Coronary artery (tissue), 2 donors: ENCODE measurements at regions not wholly inside any gene's neighbourhood (a gene's known extent, or its start where the extent isn't known, plus 50 kb on each side); places are given as distances from the start of the nearest gene placed in this dataset.

ENCODE experiments used
- DNase-seq: peaks from one replicate; pipeline ENCODE4 v3.0.0-alpha.2; 2017; ENCODE audit warnings: low spot score
- H3K27ac ChIP-seq, 2 donors: fragments of 200-600 bp; sonication (generic); one replicate each; pipeline ENCODE4 v1.5.1; 2016 to 2019
- H3K4me3 ChIP-seq: fragments of 200-600 bp; sonication (generic); 2 replicates; pipeline ENCODE4 v1.5.1; 2016; ENCODE audit warnings: mild to moderate bottlenecking, moderate library complexity
- CTCF ChIP-seq: fragments of 200-600 bp; sonication (generic); IDR thresholded peaks from one replicate; pipeline ENCODE4 v1.5.1; 2019; ENCODE audit warnings: antibody characterized with exemption

DNA sequence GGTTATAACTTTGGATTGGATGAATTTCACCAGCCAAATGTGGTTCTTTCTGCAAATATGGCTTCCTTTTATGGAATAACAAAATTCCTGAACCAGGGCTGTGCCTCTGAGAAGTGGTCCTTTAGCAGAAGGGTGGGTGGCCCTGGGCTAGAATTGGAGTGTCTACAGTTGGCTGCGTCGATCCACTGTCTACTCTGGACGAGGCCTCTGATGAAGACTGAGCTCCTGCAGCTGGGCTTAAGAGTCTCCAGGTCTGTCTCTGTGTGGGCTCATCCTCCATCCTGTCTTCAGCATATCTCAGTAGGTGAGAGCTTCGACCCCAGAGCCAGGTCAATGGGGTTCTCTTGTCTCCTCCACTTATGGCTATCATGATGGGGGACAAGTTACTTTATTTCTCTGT is 166.3 kb upstream of the PMEPA1 start:
- DNase-seq = no peak
- Histone ChIP-seq H3K27ac (no peak overlapping the region), H3K4me3 (no peak overlapping the region)
- TF ChIP-seq CTCF = no peak

DNA sequence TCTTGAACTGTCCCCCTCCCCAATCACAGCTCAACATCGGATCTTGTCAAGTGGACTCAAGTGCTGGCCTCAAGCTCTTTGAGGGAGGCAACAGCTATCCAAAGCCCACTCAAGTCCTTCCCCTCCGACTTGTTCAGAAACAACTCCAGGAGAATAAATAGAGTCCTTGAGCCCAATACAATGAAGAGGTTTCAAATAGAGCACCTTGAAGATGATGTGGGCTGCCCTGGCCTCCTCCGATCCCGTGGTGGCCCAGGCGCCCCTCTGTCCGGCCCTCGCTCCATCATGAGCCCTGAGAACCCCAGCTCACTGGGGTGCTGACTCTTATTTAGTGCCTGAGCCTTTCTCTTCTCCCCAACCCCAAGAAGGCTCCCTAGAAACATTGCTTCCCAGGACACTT is 164.3 kb upstream of the PMEPA1 start:
- no peak for TF ChIP-seq CTCF
- Histone ChIP-seq H3K4me3 (no peak overlapping the region), H3K27ac (no peak overlapping the region)
- no peak for DNase-seq

DNA sequence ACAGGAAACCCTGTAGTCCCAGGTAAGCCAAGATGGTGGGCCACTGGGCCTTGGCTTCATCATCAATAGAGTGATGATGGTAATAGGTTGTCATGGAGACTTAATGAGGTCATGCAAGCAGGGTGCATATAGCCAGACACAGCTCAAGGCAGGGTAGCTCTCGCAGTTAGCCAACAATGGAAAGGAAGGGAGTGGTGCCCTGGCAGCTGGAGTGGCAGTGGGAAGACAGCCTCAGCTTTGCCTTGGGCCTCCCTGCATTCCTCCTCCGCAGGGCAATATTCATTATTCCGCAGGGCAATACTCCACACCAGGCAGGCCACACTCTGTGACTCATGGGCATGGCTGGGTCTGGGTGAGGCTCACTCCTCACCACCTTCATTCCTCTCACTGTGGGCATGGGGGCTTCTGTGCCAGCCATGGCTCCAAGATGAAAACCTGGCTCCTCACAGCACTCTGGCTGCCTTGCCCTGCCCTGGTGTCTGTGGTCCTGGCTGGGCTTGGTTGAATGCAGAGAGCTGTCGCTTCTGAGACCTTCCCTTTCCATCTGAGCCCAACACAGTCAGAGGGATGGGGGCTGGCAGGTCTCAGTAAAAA is 163.1 kb upstream of the PMEPA1 start:
- no peak for DNase-seq
- no peak overlapping the region for H3K27ac ChIP-seq
- TF ChIP-seq CTCF = no peak
- H3K4me3 ChIP-seq = no peak overlapping the region

DNA sequence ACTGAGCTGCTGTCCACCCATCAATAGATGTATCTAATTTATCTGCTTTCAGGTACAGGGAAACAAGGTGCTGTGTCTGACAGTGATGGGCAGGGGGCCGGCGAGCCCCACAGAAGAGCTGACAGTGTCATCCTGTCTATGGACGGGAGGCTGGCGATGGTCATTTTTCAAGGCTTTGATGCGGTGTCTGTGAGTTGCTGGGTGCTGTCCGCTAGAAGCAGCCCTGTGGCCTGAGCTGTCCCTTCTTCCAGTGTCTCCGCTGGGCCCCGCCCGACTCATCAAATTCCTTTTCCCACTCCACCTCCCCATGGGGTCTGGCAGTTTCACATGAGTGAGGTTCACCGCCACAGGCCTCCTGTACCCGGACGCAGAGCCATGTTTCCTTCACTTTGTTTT is 161.4 kb upstream of the PMEPA1 start:
- no peak for TF ChIP-seq CTCF
- Histone ChIP-seq H3K27ac (no peak overlapping the region), H3K4me3 (no peak overlapping the region)
- no peak for DNase-seq

DNA sequence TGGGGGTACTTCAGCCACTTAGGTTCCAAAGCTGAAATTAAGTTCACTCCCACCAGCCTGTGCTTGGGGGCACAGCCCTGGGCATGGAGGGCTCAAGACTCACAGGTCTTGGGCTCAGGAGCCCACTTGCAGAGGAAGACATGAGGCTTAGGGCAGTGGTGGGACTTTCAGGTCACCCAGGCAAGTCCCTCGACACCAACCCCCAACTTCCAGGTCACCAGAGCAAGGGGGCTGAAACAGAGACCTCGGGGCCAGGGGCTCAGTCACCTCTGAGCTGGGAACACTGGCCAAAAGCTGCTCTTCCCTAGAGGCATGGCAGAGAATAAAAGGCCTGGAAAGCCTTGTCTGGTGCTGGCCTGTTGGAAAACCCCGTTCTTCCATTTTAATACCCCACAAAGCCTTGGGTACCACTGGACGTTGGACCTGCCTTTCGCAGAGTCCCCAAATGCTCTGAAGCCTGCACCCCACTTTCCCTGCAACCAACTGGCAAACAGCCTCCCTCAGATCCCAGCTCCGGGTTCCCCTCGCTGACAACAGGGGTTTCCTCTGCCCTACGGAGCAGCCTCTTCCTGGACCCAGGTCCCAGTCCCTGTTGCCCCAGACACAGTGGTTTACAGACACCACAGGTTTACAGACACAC is 160.9 kb upstream of the PMEPA1 start:
- DNase-seq = no peak
- Histone ChIP-seq H3K27ac (no peak overlapping the region), H3K4me3 (no peak overlapping the region)
- no peak for TF ChIP-seq CTCF

GRCh38 chr20:57869951-57870315 is 160.1 kb upstream of the PMEPA1 start:
- DNase-seq = no peak
- no peak overlapping the region for H3K27ac ChIP-seq
- TF ChIP-seq CTCF = no peak
- no peak overlapping the region for H3K4me3 ChIP-seq

DNA sequence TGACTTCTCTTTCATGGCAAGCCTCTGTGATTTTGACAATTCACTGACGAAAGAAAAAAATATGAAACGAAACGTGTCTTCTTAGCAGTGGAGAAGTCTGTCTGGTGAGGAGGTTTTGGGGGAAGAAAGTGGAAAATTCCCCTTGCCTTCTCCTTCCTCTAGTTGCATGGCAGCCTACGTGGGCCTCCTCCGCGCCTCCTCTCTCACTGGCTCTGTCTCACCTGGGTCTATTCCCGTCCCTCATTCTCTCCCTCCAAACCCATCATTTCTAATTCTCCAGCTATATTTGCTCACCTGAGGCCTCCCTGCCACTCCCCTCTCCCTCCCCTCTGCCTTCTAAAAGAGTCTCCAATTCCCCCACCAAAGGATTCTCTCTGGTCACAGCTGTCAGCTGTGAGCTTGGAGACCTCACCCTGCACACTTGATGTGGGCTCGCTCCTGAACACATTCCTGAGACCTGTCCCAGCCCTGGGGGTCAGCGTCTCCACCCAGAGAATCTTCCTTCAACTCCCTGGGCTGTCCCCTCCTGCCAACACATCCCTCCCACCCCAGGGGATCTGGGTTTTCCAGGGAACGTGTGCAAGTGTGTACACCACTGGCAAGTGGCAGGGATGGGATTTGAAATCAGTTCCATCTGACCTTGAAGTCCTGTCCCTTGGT is 159.6 kb upstream of the PMEPA1 start:
- Histone ChIP-seq H3K27ac (no peak overlapping the region), H3K4me3 (no peak overlapping the region)
- no peak for DNase-seq
- no peak for TF ChIP-seq CTCF
